Neural crest cell (in vitro differentiated cells): ENCODE measurements at regions not wholly inside any gene's neighbourhood (a gene's known extent, or its start where the extent isn't known, plus 50 kb on each side); places are given as distances from the start of the nearest gene placed in this dataset.

Experiments used
- DNase-seq: peaks from one replicate; pipeline ENCODE4 v3.0.0; 2021; ENCODE audit warnings: low read depth, mixed read lengths, low spot score
- H3K27ac Mint-ChIP-seq: one replicate; pipeline ENCODE4 v1.8.0; 2021; ENCODE audit warnings: mild to moderate bottlenecking, mixed read lengths; ENCODE audit not compliant: unreplicated experiment
- H3K27me3 Mint-ChIP-seq: 2 replicates; pipeline ENCODE4 v1.8.0; 2021; ENCODE audit warnings: low read depth, mild to moderate bottlenecking, mixed read lengths
- H3K36me3 Mint-ChIP-seq: 2 replicates; pipeline ENCODE4 v1.8.0; 2021; ENCODE audit warnings: low read depth, mild to moderate bottlenecking, mixed read lengths
- H3K4me1 Mint-ChIP-seq: 2 replicates; pipeline ENCODE4 v1.8.0; 2021; ENCODE audit warnings: mixed read lengths
- H3K4me3 Mint-ChIP-seq: one replicate; pipeline ENCODE4 v1.8.0; 2021; ENCODE audit warnings: mild to moderate bottlenecking, mixed read lengths
- H3K9me3 Mint-ChIP-seq: 2 replicates; pipeline ENCODE4 v1.8.0; 2021; ENCODE audit warnings: mixed read lengths
- TF ChIP-seq, protein P1 (sequence below): fragments of 200-600 bp; sonication (generic); conservative IDR thresholded peaks from 2 replicates; pipeline ENCODE4 v1.5.0; 2021; ENCODE audit warnings: antibody characterized with exemption, mild to moderate bottlenecking

DNA sequence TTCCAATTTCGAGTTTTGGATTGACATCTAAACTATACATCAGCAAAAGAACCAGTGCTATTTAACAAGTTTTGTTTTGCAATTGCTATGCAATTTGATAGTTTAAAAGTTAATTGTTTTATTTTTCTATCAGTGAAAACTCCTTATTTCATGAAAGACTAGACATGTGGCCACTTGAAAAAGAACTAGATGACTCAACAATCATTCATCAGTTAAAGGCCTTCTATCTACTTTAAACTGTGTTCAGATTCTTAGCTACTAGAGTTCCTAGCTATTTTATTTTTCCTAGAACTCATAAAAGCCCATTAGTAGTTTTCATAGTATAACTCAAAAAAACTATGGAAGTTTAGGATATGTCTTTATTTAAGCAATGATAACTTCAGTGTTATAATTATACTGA is 104.6 kb upstream of the LSM8 start:
- no peak overlapping the region for H3K4me3 Mint-ChIP-seq
- no peaks in the 10 kb centered on the region for H3K27me3 Mint-ChIP-seq
- no peaks in the 10 kb centered on the region for H3K4me1 Mint-ChIP-seq
- no peak for DNase-seq
- H3K27ac Mint-ChIP-seq = no peak overlapping the region
- H3K36me3 Mint-ChIP-seq = no peaks in the 10 kb centered on the region
- H3K9me3 Mint-ChIP-seq = peaks cover 3% of the 10 kb centered on the region
- TF ChIP-seq, protein P1, sequence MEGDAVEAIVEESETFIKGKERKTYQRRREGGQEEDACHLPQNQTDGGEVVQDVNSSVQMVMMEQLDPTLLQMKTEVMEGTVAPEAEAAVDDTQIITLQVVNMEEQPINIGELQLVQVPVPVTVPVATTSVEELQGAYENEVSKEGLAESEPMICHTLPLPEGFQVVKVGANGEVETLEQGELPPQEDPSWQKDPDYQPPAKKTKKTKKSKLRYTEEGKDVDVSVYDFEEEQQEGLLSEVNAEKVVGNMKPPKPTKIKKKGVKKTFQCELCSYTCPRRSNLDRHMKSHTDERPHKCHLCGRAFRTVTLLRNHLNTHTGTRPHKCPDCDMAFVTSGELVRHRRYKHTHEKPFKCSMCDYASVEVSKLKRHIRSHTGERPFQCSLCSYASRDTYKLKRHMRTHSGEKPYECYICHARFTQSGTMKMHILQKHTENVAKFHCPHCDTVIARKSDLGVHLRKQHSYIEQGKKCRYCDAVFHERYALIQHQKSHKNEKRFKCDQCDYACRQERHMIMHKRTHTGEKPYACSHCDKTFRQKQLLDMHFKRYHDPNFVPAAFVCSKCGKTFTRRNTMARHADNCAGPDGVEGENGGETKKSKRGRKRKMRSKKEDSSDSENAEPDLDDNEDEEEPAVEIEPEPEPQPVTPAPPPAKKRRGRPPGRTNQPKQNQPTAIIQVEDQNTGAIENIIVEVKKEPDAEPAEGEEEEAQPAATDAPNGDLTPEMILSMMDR = no peak

DNA sequence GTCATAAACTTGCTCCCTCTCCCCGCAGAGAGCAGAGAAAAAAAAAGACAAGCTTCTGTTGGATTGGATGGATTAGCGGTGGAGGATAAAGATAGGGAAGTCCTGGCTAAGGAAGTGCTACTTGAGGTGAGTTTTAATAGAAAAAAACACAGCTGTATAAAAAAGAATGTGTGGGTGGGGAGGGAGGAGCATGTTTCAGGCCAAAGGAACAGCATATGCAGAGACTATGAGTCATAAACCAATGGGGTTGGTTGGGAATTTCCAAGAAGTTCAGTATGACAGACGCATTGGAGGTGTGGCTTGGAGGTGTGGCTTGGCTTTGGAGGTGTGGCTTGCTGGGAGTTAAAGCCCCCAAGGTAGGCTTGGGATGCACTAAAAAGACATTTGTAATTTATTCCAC is 103.0 kb upstream of the LSM8 start:
- H3K27me3 Mint-ChIP-seq = no peaks in the 10 kb centered on the region
- no peaks in the 10 kb centered on the region for H3K36me3 Mint-ChIP-seq
- H3K9me3 Mint-ChIP-seq = peaks cover 3% of the 10 kb centered on the region
- TF ChIP-seq, protein P1 = no peak
- no peak for DNase-seq
- H3K27ac Mint-ChIP-seq = no peak overlapping the region
- no peak overlapping the region for H3K4me3 Mint-ChIP-seq
- no peaks in the 10 kb centered on the region for H3K4me1 Mint-ChIP-seq

DNA sequence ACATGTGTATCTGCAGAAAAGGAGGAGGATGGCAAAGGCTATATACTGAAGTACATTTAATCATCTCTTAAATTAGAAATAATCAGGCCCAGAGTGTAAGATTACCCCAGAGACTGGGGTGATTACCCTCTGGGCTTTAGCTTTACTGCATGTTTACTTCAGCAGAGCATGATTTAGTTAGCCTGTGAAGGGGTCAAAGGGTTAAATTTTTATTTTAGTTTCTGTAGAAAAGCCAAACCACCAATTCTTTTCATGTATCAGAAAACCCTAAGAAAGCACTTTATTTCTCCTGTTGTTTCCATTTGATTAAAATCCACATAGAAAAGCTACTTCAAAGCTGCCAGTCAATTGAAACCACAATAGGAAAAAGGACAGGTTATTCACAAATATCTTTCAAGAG is 101.5 kb upstream of the LSM8 start:
- Mint-ChIP-seq H3K4me3 (no peak overlapping the region), H3K27me3 (no peaks in the 10 kb centered on the region), H3K36me3 (no peaks in the 10 kb centered on the region), H3K4me1 (no peaks in the 10 kb centered on the region), H3K27ac (no peak overlapping the region), H3K9me3 (peaks cover 3% of the 10 kb centered on the region)
- TF ChIP-seq, protein P1 = no peak
- no peak for DNase-seq

DNA sequence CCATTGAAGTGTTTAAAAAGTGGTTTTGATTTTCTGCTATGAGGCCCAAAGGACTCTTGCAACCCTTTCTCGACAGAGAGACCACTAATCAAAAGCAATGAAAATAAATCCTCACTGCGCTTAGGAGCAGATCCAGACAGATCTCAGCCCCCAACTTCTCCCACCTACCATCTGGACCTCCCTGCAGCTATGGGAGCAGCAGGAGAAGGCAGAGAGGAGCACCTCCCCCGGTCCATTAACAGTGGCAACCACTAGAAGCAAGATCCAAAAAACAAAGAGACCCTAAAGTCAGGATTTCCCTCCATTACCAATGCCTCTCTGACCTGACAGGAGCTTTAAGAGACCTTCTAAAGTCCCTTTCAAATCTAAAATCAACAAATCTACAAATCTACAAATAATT is 99.0 kb upstream of the LSM8 start:
- DNase-seq = no peak
- H3K4me3 Mint-ChIP-seq = no peak overlapping the region
- H3K27ac Mint-ChIP-seq = no peak overlapping the region
- peaks cover 4% of the 10 kb centered on the region for H3K9me3 Mint-ChIP-seq
- TF ChIP-seq, protein P1 = no peak
- H3K4me1 Mint-ChIP-seq = no peaks in the 10 kb centered on the region
- no peaks in the 10 kb centered on the region for H3K27me3 Mint-ChIP-seq
- H3K36me3 Mint-ChIP-seq = no peaks in the 10 kb centered on the region

DNA sequence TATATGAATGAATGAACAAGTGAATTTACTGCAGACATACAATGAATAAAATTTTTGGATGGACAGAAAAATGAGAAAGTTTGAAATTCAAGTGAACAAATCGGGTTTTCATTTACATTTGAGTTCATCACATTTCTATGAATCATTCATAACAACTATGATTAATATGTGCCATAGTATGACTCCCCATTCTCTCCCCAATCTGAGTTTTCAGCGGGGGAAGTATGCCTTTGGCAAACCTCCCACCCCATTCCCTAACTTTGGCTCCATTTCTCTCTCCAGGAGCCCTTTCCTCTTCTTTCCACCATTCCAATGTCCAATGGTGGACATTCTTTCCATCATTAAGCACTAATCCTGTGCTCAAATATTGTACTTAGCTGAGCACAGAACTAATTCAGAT is 96.8 kb upstream of the LSM8 start:
- TF ChIP-seq, protein P1 = no peak
- no peaks in the 10 kb centered on the region for H3K27me3 Mint-ChIP-seq
- H3K27ac Mint-ChIP-seq = no peak overlapping the region
- H3K4me3 Mint-ChIP-seq = no peak overlapping the region
- no peaks in the 10 kb centered on the region for H3K36me3 Mint-ChIP-seq
- H3K9me3 Mint-ChIP-seq = peaks cover 2% of the 10 kb centered on the region
- DNase-seq = no peak
- no peaks in the 10 kb centered on the region for H3K4me1 Mint-ChIP-seq

DNA sequence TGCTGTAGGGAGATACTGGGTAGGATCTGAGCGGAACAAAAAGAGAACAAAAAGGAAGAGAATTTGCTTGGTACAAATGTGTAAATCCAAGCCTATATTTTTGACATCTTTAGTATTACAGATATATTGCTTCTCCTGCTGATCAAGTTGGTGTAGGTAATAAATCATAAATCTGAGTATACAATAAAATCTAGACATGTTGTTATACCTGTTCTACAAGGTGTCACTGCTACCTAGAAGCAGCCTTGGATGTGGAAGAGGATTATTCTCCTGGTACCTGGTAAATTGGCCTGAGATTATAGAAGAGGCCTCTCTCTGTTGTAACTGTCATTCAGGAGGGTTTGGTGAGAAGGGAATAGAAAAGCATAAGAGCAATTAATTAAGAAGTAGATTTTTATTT is 89.9 kb upstream of the LSM8 start:
- TF ChIP-seq, protein P1 = no peak
- H3K4me3 Mint-ChIP-seq = no peak overlapping the region
- H3K36me3 Mint-ChIP-seq = no peaks in the 10 kb centered on the region
- no peaks in the 10 kb centered on the region for H3K27me3 Mint-ChIP-seq
- H3K4me1 Mint-ChIP-seq = no peaks in the 10 kb centered on the region
- H3K9me3 Mint-ChIP-seq = no peaks in the 10 kb centered on the region
- no peak overlapping the region for H3K27ac Mint-ChIP-seq
- DNase-seq = no peak
